ENCODE measurements at regions not wholly inside any gene's neighbourhood (a gene's known extent, or its start where the extent isn't known, plus 50 kb on each side); places are given as distances from the start of the nearest gene placed in this dataset.
A peak's percentile ranks its signal among the peaks of the same experiment; 100 is the strongest.

DNA sequence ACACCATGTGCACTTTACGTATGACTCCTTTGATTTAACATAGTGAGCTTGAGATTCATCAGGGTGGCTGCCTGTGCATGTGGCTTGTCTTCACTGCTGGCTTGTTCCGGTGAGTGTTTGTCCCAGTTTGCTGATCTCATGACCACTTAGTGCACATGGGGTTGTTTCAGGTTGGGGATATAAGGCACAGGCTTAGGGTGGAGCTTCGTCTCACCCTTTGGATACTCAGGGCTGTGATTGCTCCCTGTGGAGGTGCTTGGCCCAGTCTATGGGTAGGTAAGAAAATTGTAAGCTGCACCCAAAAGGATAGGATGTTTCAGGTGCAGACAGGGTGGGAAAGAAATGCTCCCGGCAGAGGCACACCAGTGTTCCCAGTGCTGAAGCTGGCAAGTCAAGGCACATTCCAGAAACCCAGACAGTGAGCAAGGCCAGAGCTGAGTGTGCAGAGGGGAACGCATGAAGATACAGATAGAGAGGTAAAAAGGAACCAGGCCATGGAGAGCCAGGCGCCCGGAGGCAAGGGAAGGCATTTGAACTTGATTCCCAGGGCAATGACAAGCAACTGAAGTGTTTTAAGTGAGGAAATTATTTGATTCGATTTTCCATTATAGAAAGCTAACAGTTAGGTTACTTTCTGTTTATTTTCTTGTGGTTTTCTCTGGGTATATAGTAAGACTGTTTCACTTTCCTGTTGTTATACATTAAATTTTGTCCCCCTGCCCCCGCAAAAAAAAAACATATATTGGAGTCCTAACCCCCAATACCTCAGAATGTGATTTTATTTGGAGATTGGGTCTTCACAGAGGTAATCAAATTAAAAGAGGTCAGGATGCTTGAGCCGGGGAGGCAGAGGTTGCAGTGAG, 289.8 kb upstream of the KLF6 start:
- DNase-seq (ENCODE audit: low spot score): no peak

DNA sequence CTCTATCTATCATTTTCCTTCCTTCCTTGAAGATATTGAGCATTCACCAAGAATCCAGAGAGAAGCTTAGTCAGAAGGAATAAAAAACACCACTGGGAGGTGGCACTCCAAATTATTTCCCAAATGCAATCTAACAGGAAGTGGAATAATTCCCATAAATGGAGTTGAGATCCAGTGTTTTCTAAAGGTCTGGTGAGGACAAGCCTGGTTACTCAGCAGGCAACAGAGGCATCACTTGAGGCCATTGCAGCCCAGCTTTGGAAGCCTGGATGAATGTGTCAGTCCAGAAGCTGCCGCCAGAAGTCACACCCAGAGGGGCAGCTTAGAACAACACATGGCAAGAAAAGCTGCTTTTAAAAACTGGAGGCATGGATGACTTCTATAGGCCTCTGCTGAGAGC, 288.9 kb upstream of the KLF6 start:
- no peak for DNase-seq (ENCODE audit: low spot score)

DNA sequence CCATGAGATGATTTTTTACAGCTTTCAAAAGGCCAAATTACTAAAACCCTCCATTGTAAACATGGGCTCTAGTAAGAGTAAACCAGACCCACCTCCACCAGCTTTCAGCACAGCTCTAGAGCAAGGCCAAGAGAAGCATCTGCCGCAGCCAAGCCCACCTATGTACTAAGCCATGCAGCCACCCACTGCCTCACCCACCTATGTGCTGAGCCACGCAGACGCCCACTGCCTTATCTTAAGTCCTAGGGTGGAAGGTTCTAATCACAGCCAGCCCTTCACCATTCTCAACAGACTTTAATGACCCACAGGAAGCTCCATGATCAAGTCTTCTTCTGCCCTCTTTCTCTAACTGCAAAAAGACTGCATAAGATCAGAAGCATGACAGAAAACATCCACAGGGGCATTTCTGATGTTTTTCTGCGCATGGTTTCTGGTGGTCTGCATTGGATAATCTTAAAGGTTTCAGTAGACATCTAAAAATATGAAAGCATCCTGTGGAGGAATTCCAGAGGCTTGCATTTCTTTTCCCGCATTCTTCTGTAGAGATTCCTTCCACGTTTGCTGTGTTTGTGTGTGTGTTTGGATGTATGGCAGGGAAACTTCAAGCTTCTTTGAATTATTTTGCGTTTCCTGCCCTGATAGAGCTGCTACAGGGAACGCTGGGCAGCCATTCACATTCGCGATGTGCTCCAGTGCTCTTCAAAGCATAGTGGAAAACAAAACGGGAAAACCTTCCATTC, 286.1 kb upstream of the KLF6 start:
- DNase-seq (ENCODE audit: low spot score): no peak

- no peak for DNase-seq (ENCODE audit: low spot score)
Measured at GRCh38 chr10:4070184-4070583, 285.2 kb upstream of the KLF6 start.

DNA sequence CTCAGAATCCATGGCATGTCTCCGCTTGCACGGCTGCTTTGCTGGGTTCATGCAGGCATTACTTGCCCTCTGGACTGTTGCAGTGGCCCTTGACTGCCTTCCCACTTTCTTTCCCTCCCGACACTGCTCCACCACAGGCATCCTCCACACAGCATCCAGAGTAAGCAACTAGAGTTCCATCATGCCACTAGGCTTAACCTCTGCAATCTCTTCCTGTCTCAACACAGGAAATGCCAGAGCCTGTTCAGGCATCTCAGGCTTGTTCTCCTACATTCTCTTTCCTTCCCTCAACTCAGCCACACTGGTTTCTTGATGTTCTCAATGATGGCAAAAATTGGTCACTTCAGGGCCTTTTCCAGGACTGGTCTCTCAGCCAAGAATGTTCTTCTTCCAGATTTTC, 284.5 kb upstream of the KLF6 start:
- no peak for DNase-seq (ENCODE audit: low spot score)

DNA sequence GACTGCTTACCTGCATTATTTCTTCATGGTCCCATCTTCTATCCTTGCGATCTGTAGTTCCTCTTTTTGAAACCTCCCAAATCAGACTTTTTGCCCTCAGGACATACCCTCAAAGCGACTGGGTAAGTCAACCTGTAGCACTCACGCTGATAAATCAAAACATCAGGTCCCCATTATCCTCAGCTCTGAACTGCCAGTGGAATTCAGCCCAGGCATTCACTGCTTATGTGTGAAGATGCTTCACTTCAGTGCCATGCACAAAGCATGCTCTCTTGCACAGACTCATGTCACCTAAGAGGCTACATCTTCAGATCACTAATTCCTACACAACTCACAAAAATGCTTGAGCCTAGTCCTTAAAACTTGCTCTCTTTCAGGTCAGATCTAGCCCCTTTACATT, 283.6 kb upstream of the KLF6 start:
- DNase-seq (ENCODE audit: low spot score): no peak

GRCh38 chr10:4067931-4068561, 283.0 kb upstream of the KLF6 start:
- DNase-seq (ENCODE audit: low spot score): no peak

- no peak for DNase-seq (ENCODE audit: low spot score)
Measured at GRCh38 chr10:4067531-4067930, 282.5 kb upstream of the KLF6 start.

DNA sequence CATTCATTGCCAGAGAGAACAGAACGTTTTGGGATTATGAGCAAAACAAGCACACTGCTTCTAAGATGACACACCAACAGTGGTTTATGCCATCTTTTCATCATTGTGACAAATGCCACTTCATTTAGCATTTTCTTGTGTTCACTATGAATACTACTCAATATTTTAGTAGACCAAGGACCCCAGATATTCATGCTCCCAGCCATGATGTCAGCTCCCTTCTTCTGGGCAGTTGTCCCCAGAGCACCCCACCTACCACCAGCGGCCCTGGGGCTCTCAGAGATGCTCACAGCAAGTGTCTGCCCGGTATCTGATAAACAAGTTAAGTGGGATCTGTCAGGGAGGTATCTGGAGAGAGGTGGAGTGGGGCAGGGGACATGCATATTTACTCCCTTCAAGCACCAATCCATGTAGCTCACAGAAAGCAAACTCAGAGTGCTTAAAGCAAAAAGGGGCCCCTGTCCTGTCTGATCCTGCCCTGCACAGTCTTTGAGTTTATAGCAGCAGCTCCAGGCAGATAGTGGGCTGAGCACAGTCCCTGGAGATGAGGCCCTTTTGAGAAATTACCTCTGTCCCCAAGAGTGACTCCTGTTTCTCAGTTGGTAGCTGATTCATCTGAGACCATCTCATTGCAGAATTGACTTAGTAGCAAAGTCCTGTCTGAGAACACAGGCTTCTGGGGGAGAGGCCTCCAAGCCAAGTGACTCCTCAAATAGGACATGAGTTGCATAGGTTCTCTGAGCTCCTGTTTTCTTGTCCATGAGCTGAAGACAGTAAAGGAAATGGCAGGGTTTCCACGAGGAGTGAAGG, 281.8 kb upstream of the KLF6 start:
- no peak for DNase-seq (ENCODE audit: low spot score)

DNA sequence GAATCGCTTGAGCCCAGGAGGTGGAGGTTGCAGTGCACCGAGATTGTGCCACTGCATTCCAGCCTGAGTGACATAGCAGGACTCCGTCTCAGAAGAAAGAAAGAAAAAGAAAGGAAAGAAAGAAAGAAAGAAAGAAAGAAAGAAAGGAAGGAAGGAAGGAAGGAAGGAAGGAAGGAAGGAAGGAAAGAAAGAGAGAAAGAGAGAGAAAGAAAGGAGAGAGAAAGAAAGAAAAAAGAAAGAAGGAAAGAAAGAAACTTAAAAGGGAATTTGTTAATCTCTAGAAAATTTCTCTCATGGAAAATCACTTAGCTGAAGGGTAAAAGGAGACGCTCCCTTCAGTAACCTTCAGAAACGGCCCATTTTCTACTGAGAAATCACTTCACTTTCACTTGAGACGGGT, 279.5 kb upstream of the KLF6 start:
- DNase-seq (ENCODE audit: low spot score): no peak

GRCh38 chr10:4063717-4064116, 278.7 kb upstream of the KLF6 start:
- no peak for DNase-seq (ENCODE audit: low spot score)

- DNase-seq (ENCODE audit: low spot score): no peak
Measured at GRCh38 chr10:4062751-4063150, 277.7 kb upstream of the KLF6 start.

GRCh38 chr10:4062072-4062471, 277.1 kb upstream of the KLF6 start:
- no peak for DNase-seq (ENCODE audit: low spot score)

- no peak for DNase-seq (ENCODE audit: low spot score)
Measured at GRCh38 chr10:4061441-4061951, 276.5 kb upstream of the KLF6 start.

- no peak for DNase-seq (ENCODE audit: low spot score)
Measured at GRCh38 chr10:4059471-4060138, 274.6 kb upstream of the KLF6 start.

DNA sequence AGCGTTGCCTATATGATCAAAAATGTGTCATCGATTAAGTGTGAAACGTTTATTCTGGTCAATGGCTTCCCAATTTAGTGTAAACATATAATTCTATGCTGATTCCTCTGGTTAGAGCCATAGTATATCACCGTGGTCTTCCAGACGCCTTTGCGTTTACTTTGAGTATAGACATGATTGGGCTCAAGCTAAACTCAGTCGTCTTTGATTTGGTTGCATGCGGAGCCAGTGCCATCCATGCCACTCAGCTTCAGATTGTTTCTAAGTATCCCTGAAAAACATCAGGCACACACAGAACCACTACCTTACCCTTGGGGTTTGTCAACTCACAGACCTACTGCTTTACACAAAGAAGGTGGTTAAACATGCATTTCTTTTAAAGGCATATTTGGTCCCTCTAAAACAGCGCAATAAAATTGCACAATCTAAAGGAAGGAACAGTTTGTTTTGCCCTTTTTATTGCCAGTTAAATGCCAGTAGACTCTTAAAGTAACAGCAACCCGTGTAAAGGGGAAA, 273.6 kb upstream of the KLF6 start:
- peak; percentile 26 for DNase-seq (ENCODE audit: low spot score)

DNA sequence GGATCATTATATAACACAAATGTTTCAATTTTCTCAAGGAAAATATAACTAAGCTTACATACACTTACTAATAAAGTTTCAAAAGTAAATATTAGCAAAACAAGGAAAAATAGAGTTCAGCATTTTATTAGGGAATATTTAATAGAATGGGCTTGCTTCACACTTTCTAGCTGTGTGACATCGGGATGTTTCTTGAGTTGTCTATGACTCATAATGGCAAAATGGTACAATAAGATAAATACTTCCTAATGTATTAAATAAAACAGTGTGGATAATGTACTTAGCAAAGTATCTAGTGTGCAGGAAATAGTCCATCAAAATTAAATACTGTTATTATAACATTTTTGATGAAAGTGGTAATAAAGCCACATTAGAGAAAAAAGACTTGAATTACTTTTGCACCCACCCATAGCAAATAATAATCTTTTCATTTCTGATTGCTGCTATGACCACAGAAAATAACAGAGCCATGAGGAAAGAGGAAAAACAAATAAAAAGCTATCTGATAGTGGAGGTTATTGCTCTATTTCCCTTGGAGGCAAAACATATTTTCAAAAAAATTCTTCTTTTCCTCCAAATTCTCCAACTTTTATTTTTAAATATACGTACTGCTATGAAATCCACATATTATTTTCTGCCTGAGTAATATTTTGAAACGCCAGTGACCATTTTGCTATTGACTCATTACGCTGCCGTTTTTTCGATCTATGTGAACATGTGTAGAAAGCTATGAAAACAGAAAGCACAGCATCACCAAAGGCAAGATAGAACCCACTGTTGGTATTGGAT, 272.9 kb upstream of the KLF6 start:
- DNase-seq (ENCODE audit: low spot score): no peak

DNA sequence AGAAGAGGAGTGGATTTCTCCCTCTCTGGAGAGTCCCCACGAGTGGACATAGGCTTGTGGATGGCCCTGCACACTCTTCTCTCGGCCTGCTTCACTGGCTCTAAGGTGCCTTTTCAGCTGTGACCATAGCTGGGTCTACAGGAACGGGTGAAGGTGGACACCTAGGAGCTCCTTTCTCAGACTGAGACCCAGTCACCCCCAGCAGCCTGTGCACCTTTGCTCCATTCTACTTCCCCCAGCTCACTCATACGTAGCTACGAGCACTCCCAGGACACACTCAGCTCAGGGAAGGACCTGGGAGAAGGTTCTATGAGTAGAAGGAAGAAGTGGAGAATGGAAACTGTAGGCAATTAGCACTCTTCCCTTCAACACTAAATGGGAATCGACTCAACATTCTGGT, 272.0 kb upstream of the KLF6 start:
- DNase-seq (ENCODE audit: low spot score): no peak

DNA sequence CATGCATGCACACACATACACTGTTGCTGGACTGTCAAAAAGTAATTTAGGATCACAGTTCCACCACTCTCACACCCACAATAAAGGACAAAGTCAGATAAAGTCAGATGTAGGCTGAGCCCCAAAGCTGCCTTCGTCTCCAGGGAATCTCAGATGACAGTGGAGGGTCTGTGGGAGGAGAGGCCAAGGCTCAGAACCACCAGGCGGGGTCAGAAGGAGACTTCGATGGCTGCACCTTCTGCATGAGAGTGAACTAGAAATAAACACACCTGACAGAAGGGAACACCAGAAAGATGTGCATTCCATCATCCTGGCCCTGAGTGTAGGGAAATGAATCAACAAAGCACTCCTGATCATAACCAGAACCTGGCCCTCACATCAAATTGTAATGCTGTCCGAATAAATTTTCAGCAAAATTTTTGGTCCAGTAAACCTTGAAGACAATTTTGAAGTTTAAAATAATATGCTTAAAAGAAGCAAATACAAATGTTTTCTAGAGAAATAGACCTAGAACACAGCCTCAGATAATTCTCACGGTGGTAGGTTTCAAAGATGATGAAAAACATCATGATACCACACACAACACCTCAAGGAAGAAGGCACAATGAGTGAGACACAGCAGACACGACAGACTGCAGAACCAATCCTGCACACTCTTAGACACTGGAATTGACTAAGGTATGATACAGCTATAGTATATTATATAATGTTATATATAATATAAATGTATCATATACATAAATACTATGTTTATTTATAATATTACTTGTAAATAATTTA, 269.8 kb upstream of the KLF6 start:
- DNase-seq (ENCODE audit: low spot score): no peak

GRCh38 chr10:4053940-4054339, 268.9 kb upstream of the KLF6 start:
- no peak for DNase-seq (ENCODE audit: low spot score)
